ENCODE measurements at regions not wholly inside any gene's neighbourhood (a gene's known extent, or its start where the extent isn't known, plus 50 kb on each side); places are given as distances from the start of the nearest gene placed in this dataset.

DNA sequence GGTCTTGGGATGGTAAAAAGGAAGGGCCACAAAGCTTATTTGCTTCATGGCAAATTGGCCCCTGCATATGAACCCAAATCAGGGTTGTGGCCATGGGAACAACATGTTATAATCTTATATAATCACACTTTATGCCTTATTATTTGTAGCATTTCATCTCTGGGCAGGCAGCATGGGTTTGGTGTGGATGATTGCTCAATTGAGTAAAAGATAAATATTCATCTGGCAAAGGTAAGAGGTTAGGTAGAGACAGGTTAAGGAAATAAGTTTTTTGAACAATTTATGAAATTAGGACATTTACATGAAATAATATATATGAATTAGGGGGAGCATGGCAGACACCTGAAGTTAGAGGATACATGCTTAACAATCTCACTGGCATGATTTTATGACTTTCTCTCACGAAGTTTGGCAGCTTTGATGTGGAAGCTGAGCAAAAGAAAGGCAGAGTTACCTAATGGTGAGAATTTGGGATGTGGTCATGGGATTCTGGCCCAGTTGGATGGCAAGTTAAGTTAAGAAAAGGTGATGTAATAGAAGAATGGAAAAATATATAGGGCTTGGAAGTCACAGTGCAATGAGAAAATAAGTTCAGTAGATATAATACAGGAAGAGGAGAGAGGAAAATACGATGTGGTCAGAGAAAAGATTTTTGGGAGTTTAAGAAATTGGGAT, 88.1 kb upstream of the FAM3C start:
- TF ChIP-seq, protein P1, sequence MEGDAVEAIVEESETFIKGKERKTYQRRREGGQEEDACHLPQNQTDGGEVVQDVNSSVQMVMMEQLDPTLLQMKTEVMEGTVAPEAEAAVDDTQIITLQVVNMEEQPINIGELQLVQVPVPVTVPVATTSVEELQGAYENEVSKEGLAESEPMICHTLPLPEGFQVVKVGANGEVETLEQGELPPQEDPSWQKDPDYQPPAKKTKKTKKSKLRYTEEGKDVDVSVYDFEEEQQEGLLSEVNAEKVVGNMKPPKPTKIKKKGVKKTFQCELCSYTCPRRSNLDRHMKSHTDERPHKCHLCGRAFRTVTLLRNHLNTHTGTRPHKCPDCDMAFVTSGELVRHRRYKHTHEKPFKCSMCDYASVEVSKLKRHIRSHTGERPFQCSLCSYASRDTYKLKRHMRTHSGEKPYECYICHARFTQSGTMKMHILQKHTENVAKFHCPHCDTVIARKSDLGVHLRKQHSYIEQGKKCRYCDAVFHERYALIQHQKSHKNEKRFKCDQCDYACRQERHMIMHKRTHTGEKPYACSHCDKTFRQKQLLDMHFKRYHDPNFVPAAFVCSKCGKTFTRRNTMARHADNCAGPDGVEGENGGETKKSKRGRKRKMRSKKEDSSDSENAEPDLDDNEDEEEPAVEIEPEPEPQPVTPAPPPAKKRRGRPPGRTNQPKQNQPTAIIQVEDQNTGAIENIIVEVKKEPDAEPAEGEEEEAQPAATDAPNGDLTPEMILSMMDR (IDR thresholded peaks at IDR 0.05): no peak
- TF ChIP-seq POLR2AphosphoS5 (IDR thresholded peaks at IDR 0.05; ENCODE audit: low read depth, low read length) (no peak), SIN3A (IDR thresholded peaks at IDR 0.05; ENCODE audit: borderline replicate concordance, insufficient read depth, low read depth, low read length) (no peak), TCF7L2 (IDR thresholded peaks at IDR 0.05; ENCODE audit: low read depth, low read length) (no peak)
- TF ChIP-seq, protein P2, sequence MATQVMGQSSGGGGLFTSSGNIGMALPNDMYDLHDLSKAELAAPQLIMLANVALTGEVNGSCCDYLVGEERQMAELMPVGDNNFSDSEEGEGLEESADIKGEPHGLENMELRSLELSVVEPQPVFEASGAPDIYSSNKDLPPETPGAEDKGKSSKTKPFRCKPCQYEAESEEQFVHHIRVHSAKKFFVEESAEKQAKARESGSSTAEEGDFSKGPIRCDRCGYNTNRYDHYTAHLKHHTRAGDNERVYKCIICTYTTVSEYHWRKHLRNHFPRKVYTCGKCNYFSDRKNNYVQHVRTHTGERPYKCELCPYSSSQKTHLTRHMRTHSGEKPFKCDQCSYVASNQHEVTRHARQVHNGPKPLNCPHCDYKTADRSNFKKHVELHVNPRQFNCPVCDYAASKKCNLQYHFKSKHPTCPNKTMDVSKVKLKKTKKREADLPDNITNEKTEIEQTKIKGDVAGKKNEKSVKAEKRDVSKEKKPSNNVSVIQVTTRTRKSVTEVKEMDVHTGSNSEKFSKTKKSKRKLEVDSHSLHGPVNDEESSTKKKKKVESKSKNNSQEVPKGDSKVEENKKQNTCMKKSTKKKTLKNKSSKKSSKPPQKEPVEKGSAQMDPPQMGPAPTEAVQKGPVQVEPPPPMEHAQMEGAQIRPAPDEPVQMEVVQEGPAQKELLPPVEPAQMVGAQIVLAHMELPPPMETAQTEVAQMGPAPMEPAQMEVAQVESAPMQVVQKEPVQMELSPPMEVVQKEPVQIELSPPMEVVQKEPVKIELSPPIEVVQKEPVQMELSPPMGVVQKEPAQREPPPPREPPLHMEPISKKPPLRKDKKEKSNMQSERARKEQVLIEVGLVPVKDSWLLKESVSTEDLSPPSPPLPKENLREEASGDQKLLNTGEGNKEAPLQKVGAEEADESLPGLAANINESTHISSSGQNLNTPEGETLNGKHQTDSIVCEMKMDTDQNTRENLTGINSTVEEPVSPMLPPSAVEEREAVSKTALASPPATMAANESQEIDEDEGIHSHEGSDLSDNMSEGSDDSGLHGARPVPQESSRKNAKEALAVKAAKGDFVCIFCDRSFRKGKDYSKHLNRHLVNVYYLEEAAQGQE (IDR thresholded peaks at IDR 0.05; ENCODE audit: insufficient read depth in 1 of 2, low read depth in 2 of 2, low read length in 1 of 2): no peak
- Histone ChIP-seq H3K27ac (ENCODE audit: low read length) (no peak overlapping the region), H3K9me3 (ENCODE audit: control insufficient read depth, insufficient read depth, low read depth, low read length) (no peaks in the 10 kb centered on the region), H3K4me1 (ENCODE audit: control insufficient read depth, insufficient read depth, low read length) (no peaks in the 10 kb centered on the region), H3K4me3 (ENCODE audit: low read depth in 2 of 2, low read length in 2 of 2) (no peak overlapping the region), H3K27me3 (ENCODE audit: control insufficient read depth, insufficient read depth, low read length) (no peaks in the 10 kb centered on the region), H3K36me3 (ENCODE audit: control insufficient read depth, insufficient read depth, low read length) (no peaks in the 10 kb centered on the region)
- in situ Hi-C loops (cut with HindIII; ENCODE audit: low pct_unique_long_range_greater_than_20kb, low sequenced_read_pairs) (no loop called here), intact Hi-C loops (cut with micrococcal nuclease; ENCODE audit: unreplicated experiment) (no loop called here)
- ChIA-PET POLR2A (no interaction called here), CTCF (no interaction called here)
- ATAC-seq (no peak), DNase-seq (ENCODE audit: low read depth, low spot score) (no peak)
- BruUV-seq (replicated peaks): no TSS peak

DNA sequence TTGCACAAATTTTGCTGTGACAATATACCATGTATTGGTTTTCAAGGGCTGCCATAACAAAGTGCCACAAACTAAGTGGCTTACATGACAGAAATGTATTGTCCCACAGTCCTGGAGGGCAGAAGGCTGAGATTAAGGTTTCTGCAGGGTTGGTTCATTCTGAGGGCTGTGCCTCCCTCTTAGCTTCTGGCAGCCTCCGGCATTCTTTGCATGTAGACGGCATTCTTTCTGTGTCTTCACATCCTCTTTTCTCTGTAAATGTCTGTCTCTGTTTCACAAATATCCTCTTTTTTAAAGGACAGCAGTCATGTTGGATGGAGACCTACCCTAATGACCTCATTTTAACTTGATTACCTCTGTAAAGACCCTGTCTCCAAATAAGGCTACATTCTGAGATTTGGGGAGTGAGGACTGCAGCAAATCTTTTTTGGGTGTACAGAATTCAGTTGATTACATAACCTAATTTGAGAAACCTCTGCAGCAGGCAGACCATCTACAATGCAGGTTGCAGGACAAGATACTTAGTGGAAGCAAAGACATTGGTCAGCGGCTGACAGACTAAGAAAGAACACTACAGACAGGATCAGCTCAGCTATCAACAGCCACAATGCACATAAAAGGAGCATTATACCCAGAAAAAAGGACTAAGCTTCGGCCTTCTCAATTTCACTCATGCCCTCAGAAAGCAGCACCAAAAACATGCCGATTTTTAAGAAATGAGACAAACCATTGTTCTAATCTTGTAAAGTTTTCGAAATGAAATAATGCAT, 84.6 kb upstream of the FAM3C start:
- Histone ChIP-seq H3K4me3 (ENCODE audit: low read depth in 2 of 2, low read length in 2 of 2) (no peak overlapping the region), H3K27me3 (ENCODE audit: control insufficient read depth, insufficient read depth, low read length) (no peaks in the 10 kb centered on the region), H3K36me3 (ENCODE audit: control insufficient read depth, insufficient read depth, low read length) (no peaks in the 10 kb centered on the region), H3K9me3 (ENCODE audit: control insufficient read depth, insufficient read depth, low read depth, low read length) (no peaks in the 10 kb centered on the region), H3K4me1 (ENCODE audit: control insufficient read depth, insufficient read depth, low read length) (no peaks in the 10 kb centered on the region), H3K27ac (ENCODE audit: low read length) (no peak overlapping the region)
- DNase-seq (ENCODE audit: low read depth, low spot score): no peak
- in situ Hi-C loops (cut with HindIII; ENCODE audit: low pct_unique_long_range_greater_than_20kb, low sequenced_read_pairs): no loop called here
- no TSS peak for BruUV-seq (replicated peaks)
- no peak for ATAC-seq
- POLR2A ChIA-PET: no interaction called here
- intact Hi-C loops (cut with micrococcal nuclease; ENCODE audit: unreplicated experiment): no loop called here
- TF ChIP-seq, protein P2 (IDR thresholded peaks at IDR 0.05; ENCODE audit: insufficient read depth in 1 of 2, low read depth in 2 of 2, low read length in 1 of 2): no peak
- no peak for TF ChIP-seq TCF7L2 (IDR thresholded peaks at IDR 0.05; ENCODE audit: low read depth, low read length)
- TF ChIP-seq SIN3A (IDR thresholded peaks at IDR 0.05; ENCODE audit: borderline replicate concordance, insufficient read depth, low read depth, low read length): no peak
- TF ChIP-seq, protein P1 (IDR thresholded peaks at IDR 0.05): no peak
- TF ChIP-seq POLR2AphosphoS5 (IDR thresholded peaks at IDR 0.05; ENCODE audit: low read depth, low read length): no peak
- CTCF ChIA-PET: no interaction called here
